Fibroblast of villous mesenchyme (primary cell): ENCODE measurements at regions not wholly inside any gene's neighbourhood (a gene's known extent, or its start where the extent isn't known, plus 50 kb on each side); places are given as distances from the start of the nearest gene placed in this dataset.

Source experiments
- DNase-seq: peaks from one replicate; pipeline ENCODE4 v3.0.0-alpha.2; 2010; ENCODE audit warnings: low read depth
- H3K4me3 ChIP-seq: 2 replicates; pipeline ENCODE4 v1.5.1; 2011; ENCODE audit warnings: low read depth, mild to moderate bottlenecking, low read length
- TF ChIP-seq, protein P1 (sequence below): IDR thresholded peaks from 2 replicates; pipeline ENCODE4 v1.5.1; 2012; ENCODE audit warnings: low read depth, mild to moderate bottlenecking, low read length; ENCODE audit not compliant: insufficient read depth

DNA sequence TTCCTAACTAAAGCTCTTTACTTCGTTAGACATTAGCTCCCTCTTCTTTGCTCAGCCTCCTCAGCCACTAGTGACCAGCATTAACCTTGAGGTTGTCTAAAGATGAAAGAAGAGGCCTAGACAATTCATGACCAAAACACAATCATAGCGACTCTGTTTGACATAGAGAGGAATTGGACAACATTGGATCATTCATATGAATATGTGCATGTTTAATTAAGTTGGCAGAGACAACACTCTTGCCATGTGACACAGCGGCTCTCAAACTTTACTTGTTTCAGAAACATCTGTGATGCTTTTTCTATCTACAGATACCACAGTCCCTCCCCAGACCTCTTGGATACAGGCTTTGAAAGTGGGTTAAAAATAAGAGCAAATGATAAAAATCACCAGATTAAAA lies 81.7 kb downstream of the LINC00237 start:
- no peak overlapping the region for H3K4me3 ChIP-seq
- TF ChIP-seq, protein P1, sequence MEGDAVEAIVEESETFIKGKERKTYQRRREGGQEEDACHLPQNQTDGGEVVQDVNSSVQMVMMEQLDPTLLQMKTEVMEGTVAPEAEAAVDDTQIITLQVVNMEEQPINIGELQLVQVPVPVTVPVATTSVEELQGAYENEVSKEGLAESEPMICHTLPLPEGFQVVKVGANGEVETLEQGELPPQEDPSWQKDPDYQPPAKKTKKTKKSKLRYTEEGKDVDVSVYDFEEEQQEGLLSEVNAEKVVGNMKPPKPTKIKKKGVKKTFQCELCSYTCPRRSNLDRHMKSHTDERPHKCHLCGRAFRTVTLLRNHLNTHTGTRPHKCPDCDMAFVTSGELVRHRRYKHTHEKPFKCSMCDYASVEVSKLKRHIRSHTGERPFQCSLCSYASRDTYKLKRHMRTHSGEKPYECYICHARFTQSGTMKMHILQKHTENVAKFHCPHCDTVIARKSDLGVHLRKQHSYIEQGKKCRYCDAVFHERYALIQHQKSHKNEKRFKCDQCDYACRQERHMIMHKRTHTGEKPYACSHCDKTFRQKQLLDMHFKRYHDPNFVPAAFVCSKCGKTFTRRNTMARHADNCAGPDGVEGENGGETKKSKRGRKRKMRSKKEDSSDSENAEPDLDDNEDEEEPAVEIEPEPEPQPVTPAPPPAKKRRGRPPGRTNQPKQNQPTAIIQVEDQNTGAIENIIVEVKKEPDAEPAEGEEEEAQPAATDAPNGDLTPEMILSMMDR = no peak
- no peak for DNase-seq

DNA sequence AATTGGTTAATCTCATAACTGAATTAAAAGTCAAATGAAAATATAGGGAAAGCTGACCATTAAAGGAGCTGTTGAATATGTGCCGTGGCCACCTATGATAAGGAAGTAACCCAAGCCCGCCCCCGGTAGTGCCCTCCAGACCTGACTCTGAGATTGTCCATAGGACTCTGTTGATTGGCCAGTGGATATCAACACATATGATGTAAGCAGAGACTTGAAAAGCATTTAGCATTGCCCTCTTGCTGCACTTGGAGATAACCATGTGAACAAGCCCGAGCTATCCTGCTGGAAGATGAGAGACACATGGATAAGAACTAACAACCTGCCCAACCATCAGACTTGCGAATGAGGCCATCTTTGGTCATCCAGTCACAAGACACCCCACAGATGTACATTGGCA lies 83.2 kb downstream of the LINC00237 start:
- H3K4me3 ChIP-seq = no peak overlapping the region
- TF ChIP-seq, protein P1 = no peak

DNA sequence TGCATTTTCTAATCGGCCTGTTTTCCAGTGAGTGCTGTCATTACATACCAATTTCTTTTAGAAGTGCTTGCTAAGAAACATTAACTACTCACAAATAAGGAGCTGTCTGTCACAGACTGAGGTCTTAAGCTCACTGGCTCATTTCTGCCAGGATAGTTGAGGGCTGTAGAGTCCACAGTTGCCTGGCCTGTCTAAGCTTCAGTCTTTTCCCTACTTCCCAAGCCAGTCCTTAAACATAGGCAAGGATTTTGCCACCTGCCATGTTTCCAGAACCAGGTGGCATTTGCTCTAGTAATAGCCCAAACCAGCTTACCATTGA lies 84.7 kb downstream of the LINC00237 start:
- no peak for DNase-seq
- TF ChIP-seq, protein P1 = no peak
- no peak overlapping the region for H3K4me3 ChIP-seq

More for the DNA sequence above, 83.2 kb downstream of the LINC00237 start:
- DNase-seq = no peak

DNA sequence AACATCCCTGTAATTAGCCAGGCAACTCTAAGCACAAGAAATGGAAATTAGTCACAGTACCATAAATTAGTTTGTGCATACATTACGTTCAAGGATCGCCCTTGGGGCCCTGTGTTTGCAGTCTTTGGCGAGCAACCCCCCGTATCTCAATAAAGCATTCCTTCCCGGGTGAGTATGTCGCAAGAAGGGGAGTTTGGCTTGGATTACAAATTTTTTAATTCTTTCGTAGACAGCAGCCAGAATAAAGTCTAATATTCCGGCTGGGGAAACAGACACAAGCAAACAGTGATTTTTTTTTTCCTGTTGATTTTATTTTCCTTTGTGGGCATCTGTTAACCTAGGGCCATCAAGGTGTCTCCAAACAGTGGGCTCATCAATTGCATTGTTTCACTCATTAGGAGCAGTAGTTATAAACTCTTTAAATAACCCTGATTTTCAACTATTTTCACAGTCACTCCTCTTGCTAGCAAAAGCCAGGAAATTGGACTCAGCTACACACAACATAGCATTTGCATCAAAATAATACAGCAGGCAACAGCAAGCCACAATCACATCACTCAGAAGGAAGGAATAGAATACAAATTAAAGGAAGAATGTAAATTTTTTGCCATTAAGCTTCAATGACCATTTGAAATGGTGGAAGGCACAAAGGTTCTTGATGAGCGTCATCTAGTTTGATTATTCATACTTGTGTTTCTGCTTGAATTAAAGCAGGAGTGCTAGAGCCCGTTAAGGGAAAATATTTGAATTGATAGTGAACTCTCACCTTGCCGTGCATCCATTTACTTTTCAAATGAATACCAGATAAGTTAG lies 85.3 kb downstream of the LINC00237 start:
- TF ChIP-seq, protein P1 = no peak
- no peak for DNase-seq
- H3K4me3 ChIP-seq = no peak overlapping the region

DNA sequence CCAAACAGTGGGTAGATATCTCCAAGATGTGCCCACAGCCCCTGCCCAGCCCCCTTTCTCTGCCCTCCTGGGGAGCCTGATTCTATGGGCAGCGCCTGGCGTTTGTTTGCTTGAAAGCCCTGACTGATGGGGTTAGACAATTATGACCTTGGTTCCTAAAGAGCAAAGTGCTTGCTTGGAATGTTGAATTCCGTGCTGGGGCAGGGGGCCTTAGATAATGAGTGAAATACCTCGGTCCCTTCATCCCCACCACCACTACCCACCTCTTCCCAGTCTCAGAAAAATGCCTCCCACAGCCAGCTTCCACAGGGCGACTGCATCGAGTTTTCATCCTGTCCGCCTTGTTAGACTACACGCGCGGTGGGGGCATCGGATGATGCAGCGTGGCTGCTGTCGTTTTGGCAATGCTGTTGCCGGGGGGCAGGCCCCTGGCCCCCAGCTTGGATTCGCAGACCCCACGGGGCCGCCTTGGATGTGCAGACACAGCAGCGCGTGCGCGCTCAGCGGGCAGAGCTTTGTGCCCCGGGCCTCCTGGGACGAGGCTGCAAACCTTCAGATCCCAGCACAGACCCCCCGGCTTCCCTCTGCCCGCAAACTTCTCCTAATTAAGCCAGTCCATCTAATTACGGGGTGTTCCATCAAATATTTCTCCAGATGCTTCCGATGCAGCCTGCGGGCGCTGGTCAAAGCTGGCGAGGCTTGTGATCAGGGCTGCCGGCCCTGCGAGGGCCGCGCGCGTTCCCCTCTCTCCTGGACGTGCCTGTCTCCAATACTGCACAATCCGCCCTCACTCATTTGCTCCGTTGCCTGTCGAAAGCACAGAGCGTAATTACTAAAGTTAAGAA lies 86.1 kb downstream of the LINC00237 start:
- no peak for DNase-seq
- H3K4me3 ChIP-seq = no peak overlapping the region
- TF ChIP-seq, protein P1 = no peak

DNA sequence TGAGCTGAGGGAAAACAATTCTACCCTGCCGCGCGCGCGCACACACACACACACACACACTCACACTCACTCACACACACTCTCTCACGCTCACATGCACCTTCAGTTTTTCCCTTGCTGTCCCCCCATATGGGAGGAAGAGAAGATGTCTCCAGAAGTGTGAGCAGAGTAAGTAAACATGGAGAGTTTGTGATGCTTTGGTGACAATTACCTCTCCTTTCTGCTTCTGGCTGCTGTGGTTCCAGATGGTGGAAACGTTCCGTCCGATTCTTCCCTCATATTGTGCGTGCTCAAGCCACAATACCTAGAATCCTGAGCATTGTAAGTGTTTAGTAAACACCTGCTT lies 86.7 kb downstream of the LINC00237 start:
- no peak for DNase-seq
- TF ChIP-seq, protein P1 = no peak
- H3K4me3 ChIP-seq = no peak overlapping the region
